H9 (cell line): ENCODE measurements at regions not wholly inside any gene's neighbourhood (a gene's known extent, or its start where the extent isn't known, plus 50 kb on each side); places are given as distances from the start of the nearest gene placed in this dataset.

Source experiments
- DNase-seq: peaks from one replicate; pipeline ENCODE4 v3.0.0-alpha.2; 2017
- H2AFZ ChIP-seq: one replicate; pipeline ENCODE4 v1.6.1; 2013; ENCODE audit warnings: mild to moderate bottlenecking, low read length, control low read depth, moderate library complexity
- H2AK5ac ChIP-seq: 2 replicates; pipeline ENCODE4 v1.6.1; 2013; ENCODE audit warnings: low read length, control low read depth, mixed read lengths; ENCODE audit not compliant: insufficient read length
- H2BK120ac ChIP-seq: one replicate; pipeline ENCODE4 v1.6.1; 2013; ENCODE audit warnings: low read depth, mild to moderate bottlenecking, low read length, control low read depth, inconsistent platforms; ENCODE audit not compliant: poor library complexity, severe bottlenecking
- H2BK12ac ChIP-seq: 2 replicates; pipeline ENCODE4 v1.6.1; 2013; ENCODE audit warnings: low read length, control low read depth, mixed read lengths, low read depth; ENCODE audit not compliant: insufficient read length
- H2BK15ac ChIP-seq: 2 replicates; pipeline ENCODE4 v1.6.1; 2013; ENCODE audit warnings: low read depth, low read length, control low read depth
- H2BK20ac ChIP-seq: one replicate; pipeline ENCODE4 v1.6.1; 2013; ENCODE audit warnings: low read depth, mild to moderate bottlenecking, low read length, control low read depth, inconsistent platforms; ENCODE audit not compliant: poor library complexity, severe bottlenecking
- H2BK5ac ChIP-seq: 2 replicates; pipeline ENCODE4 v1.6.1; 2013; ENCODE audit warnings: low read length, control low read depth, mixed read lengths; ENCODE audit not compliant: insufficient read length
- H3K14ac ChIP-seq: 2 replicates; pipeline ENCODE4 v1.6.1; 2013; ENCODE audit warnings: low read length, control low read depth; ENCODE audit not compliant: insufficient read depth
- H3K18ac ChIP-seq: 2 replicates; pipeline ENCODE4 v1.6.1; 2013; ENCODE audit warnings: low read depth, mild to moderate bottlenecking, mixed read lengths, low read length, control low read depth; ENCODE audit not compliant: insufficient read length
- H3K23ac ChIP-seq: 2 replicates; pipeline ENCODE4 v1.6.1; 2013; ENCODE audit warnings: low read length, control low read depth, mixed read lengths, low read depth; ENCODE audit not compliant: insufficient read length
- H3K23me2 ChIP-seq: 2 replicates; pipeline ENCODE4 v1.6.1; 2013; ENCODE audit warnings: low read depth, mild to moderate bottlenecking, mixed read lengths, low read length, control low read depth; ENCODE audit not compliant: insufficient read length, poor library complexity, severe bottlenecking
- H3K27ac ChIP-seq: 2 replicates; pipeline ENCODE4 v1.5.1; 2013; ENCODE audit warnings: low read length, control low read depth, mixed read lengths, low read depth; ENCODE audit not compliant: insufficient read length
- H3K27me3 ChIP-seq: 2 replicates; pipeline ENCODE4 v1.6.1; 2013; ENCODE audit warnings: low read length, control low read depth, inconsistent platforms; ENCODE audit not compliant: insufficient read depth
- H3K4ac ChIP-seq: 2 replicates; pipeline ENCODE4 v1.6.1; 2013; ENCODE audit warnings: low read depth, mild to moderate bottlenecking, control low read depth, inconsistent platforms, low read length, moderate library complexity
- H3K4me1 ChIP-seq: 2 replicates; pipeline ENCODE4 v1.6.1; 2013; ENCODE audit warnings: low read length, control low read depth, inconsistent platforms; ENCODE audit not compliant: insufficient read depth
- H3K4me2 ChIP-seq: 2 replicates; pipeline ENCODE4 v1.6.1; 2013; ENCODE audit warnings: low read length, control low read depth, mixed read lengths; ENCODE audit not compliant: insufficient read length, insufficient read depth
- H3K56ac ChIP-seq: 2 replicates; pipeline ENCODE4 v1.6.1; 2013; ENCODE audit warnings: low read depth, mild to moderate bottlenecking, mixed read lengths, low read length, control low read depth; ENCODE audit not compliant: insufficient read length
- H3K79me1 ChIP-seq: 2 replicates; pipeline ENCODE4 v1.6.1; 2013; ENCODE audit warnings: low read depth, mild to moderate bottlenecking, moderate library complexity, low read length, control low read depth, inconsistent platforms; ENCODE audit not compliant: insufficient read depth, poor library complexity, severe bottlenecking
- H3K79me2 ChIP-seq: 2 replicates; pipeline ENCODE4 v1.6.1; 2013; ENCODE audit warnings: low read length, control low read depth, inconsistent platforms; ENCODE audit not compliant: insufficient read depth
- H3K9ac ChIP-seq: 2 replicates; pipeline ENCODE4 v1.6.1; 2013; ENCODE audit warnings: low read length, control low read depth, mixed read lengths; ENCODE audit not compliant: insufficient read length; ENCODE audit errors: extremely low read depth
- H3K9me3 ChIP-seq: one replicate; pipeline ENCODE4 v1.6.1; 2013; ENCODE audit warnings: low read depth, low read length, inconsistent platforms; ENCODE audit not compliant: control insufficient read depth
- H3T11ph ChIP-seq: one replicate; pipeline ENCODE4 v1.6.1; 2013; ENCODE audit warnings: mild to moderate bottlenecking, low read length, control low read depth, inconsistent platforms
- H4K20me1 ChIP-seq: one replicate; pipeline ENCODE4 v1.6.1; 2013; ENCODE audit not compliant: control insufficient read depth, insufficient read length, insufficient read depth
- H4K5ac ChIP-seq: 2 replicates; pipeline ENCODE4 v1.6.1; 2013; ENCODE audit warnings: low read depth, mild to moderate bottlenecking, mixed read lengths, low read length, control low read depth; ENCODE audit not compliant: insufficient read length
- H4K8ac ChIP-seq: replicated peaks from 2 replicates; pipeline ENCODE4 v1.6.1; 2013; ENCODE audit warnings: low read length, control low read depth, mixed read lengths, low read depth; ENCODE audit not compliant: insufficient read length
- H4K91ac ChIP-seq: 2 replicates; pipeline ENCODE4 v1.6.1; 2013; ENCODE audit warnings: low read depth, mild to moderate bottlenecking, moderate library complexity, mixed read lengths, low read length, control low read depth; ENCODE audit not compliant: insufficient read length
- H3K27ac Mint-ChIP-seq, 3 experiments: 2 replicates in 2 of 3; 3 replicates in 1 of 3; pipeline ENCODE4 v1.8.0; 2020 to 2021; ENCODE audit warnings: mixed read lengths in 3 of 3, mild to moderate bottlenecking in 1 of 3, moderate library complexity in 1 of 3
- H3K27me3 Mint-ChIP-seq: 2 replicates; pipeline ENCODE4 v1.8.0; 2021; ENCODE audit warnings: low read depth, mild to moderate bottlenecking, moderate library complexity, mixed read lengths
- H3K36me3 Mint-ChIP-seq, 3 experiments: 2 replicates in 2 of 3; 3 replicates in 1 of 3; pipeline ENCODE4 v1.8.0; 2020 to 2021; ENCODE audit warnings: low read depth in 3 of 3, mixed read lengths in 3 of 3; ENCODE audit not compliant: insufficient read depth in 1 of 3
- H3K4me1 Mint-ChIP-seq, 2 experiments: 2 replicates each; pipeline ENCODE4 v1.8.0; 2020; ENCODE audit warnings: mixed read lengths in 2 of 2
- H3K4me3 Mint-ChIP-seq, 2 experiments: 2 replicates in 1 of 2; 3 replicates in 1 of 2; pipeline ENCODE4 v1.8.0; 2020 to 2021; ENCODE audit warnings: mild to moderate bottlenecking in 2 of 2, mixed read lengths in 2 of 2, moderate library complexity in 1 of 2
- H3K9me3 Mint-ChIP-seq, 2 experiments: 2 replicates in 1 of 2; 3 replicates in 1 of 2; pipeline ENCODE4 v1.8.0; 2020; ENCODE audit warnings: mild to moderate bottlenecking in 2 of 2, mixed read lengths in 2 of 2, moderate library complexity in 1 of 2
- CTCF ChIP-seq: fragments of 200-600 bp; sonication (generic); conservative IDR thresholded peaks from 3 replicates; pipeline ENCODE4 v1.8.0; 2021; ENCODE audit warnings: antibody characterized with exemption, mild to moderate bottlenecking
- WGBS: extraction: QIAGEN DNeasy Blood & Tissue Kit; methylation state at CpG from one replicate; pipeline ENCODE4 v1.1.7; 2013; ENCODE audit warnings: missing lambda C conversion rate, low lambda C conversion rate, mixed read lengths; ENCODE audit not compliant: insufficient read length; ENCODE audit errors: extremely low coverage; 5-methylcytosine and 5-hydroxymethylcytosine counted together

GRCh38 chr3:65177960-65178376 is 490.2 kb upstream of the ADAMTS9 start:
- whole genome bisulfite sequencing: no CpG with 5 or more reads among the region's 1 CpG
- no peaks in the 10 kb centered on the region for H3K9me3 ChIP-seq
- H3K4me2 ChIP-seq: no peak overlapping the region
- H2BK12ac ChIP-seq: no peak overlapping the region
- H2BK15ac ChIP-seq: no peak overlapping the region
- H3K23me2 ChIP-seq: no peaks in the 10 kb centered on the region
- no peak overlapping the region for H2BK120ac ChIP-seq
- H4K91ac ChIP-seq: no peak overlapping the region
- H3K18ac ChIP-seq: no peak overlapping the region
- Mint-ChIP-seq H3K36me3 (no peaks in the 10 kb centered on the region), H3K4me1 (peaks cover 5% of the 10 kb centered on the region in 2 experiments), H3K9me3 (no peaks in the 10 kb centered on the region), H3K4me3 (no peak overlapping the region), H3K27ac (no peak overlapping the region), H3K27me3 (no peaks in the 10 kb centered on the region; the same call in 1 of the 2 replicates)
- H4K5ac ChIP-seq: no peak overlapping the region
- H4K8ac ChIP-seq: no peak overlapping the region
- H3T11ph ChIP-seq: no peak overlapping the region
- H2AK5ac ChIP-seq: no peak overlapping the region
- no peaks in the 10 kb centered on the region for H3K79me2 ChIP-seq
- H3K4ac ChIP-seq: no peak overlapping the region
- no peak for DNase-seq
- H3K14ac ChIP-seq: no peak overlapping the region
- H3K9ac ChIP-seq: no peak overlapping the region
- H2BK5ac ChIP-seq: no peak overlapping the region
- H3K79me1 ChIP-seq: no peaks in the 10 kb centered on the region
- no peak overlapping the region for H3K27ac ChIP-seq
- no peak overlapping the region for H3K56ac ChIP-seq
- H3K23ac ChIP-seq: no peak overlapping the region
- no peaks in the 10 kb centered on the region; the same call in 1 of the 2 replicates for H3K4me1 ChIP-seq
- no peaks in the 10 kb centered on the region for H4K20me1 ChIP-seq
- no peak overlapping the region for H2BK20ac ChIP-seq
- no peak for TF ChIP-seq CTCF
- no peak overlapping the region for H2AFZ ChIP-seq
- H3K27me3 ChIP-seq: no peaks in the 10 kb centered on the region
